ENCODE measurements at regions not wholly inside any gene's neighbourhood (a gene's known extent, or its start where the extent isn't known, plus 50 kb on each side); places are given as distances from the start of the nearest gene placed in this dataset.
"Not testable (repeated sequence)": the region's sequence is repeated elsewhere in the genome, so short reads cannot be mapped to it uniquely, and the experiment has no call there.

GRCh38 chr7:106362507-106362906 lies 77.7 kb upstream of the NAMPT start:
- TF ChIP-seq CTCF (IDR thresholded peaks at IDR 0.05); EZH2 (IDR thresholded peaks at IDR 0.05; ENCODE audit: borderline replicate concordance, insufficient read depth, low read depth, low read length, poor library complexity, severe bottlenecking): not testable (repeated sequence)
